Stomach (tissue), 8 donors: ENCODE measurements at regions not wholly inside any gene's neighbourhood (a gene's known extent, or its start where the extent isn't known, plus 50 kb on each side); places are given as distances from the start of the nearest gene placed in this dataset.

Experiments used
- DNase-seq, 2 donors: peaks; one replicate each; pipeline versions ENCODE4 v3.0.0 to v3.0.0-alpha.2; 2013 to 2019
- H3K27ac ChIP-seq, 5 donors: fragments of 200-600 bp in 4 of 5; sonication (generic) in 4 of 5; one replicate each; pipeline ENCODE4 v1.5.1; 2013 to 2019; ENCODE audit warnings: mild to moderate bottlenecking in 1 of 5, moderate library complexity in 1 of 5
- H3K27me3 ChIP-seq, 3 donors: fragments of 200-600 bp; sonication (generic); one replicate each; pipeline ENCODE4 v1.5.1; 2017 to 2019; ENCODE audit warnings: mixed run types in 1 of 3
- H3K36me3 ChIP-seq, 4 donors: fragments of 200-600 bp; sonication (generic); 1 replicate in 3 of 4; 2 replicates in 1 of 4; pipeline ENCODE4 v1.5.1; 2016 to 2019
- H3K4me1 ChIP-seq, 4 donors: fragments of 200-600 bp; sonication (generic); one replicate each; pipeline ENCODE4 v1.5.1; 2016 to 2019
- H3K4me3 ChIP-seq, 4 donors: fragments of 200-600 bp; sonication (generic) in 3 of 4; one replicate each; pipeline ENCODE4 v1.5.1; 2016 to 2019; ENCODE audit warnings: mild to moderate bottlenecking in 1 of 4
- H3K9me3 ChIP-seq, 4 donors: fragments of 200-600 bp; sonication (generic); one replicate each; pipeline ENCODE4 v1.5.1; 2016 to 2019
- EP300 ChIP-seq: sonication (generic); formaldehyde crosslinking; IDR thresholded peaks from one replicate; pipeline ENCODE4 v1.6.1; 2017; ENCODE audit warnings: antibody characterized with exemption
- POLR2A ChIP-seq, 4 donors: fragments of 450-650 bp; IDR thresholded peaks; one replicate each; pipeline ENCODE4 v1.6.1; 2016; ENCODE audit warnings: antibody characterized with exemption in 4 of 4, control low read depth in 2 of 4, mild to moderate bottlenecking in 1 of 4, moderate library complexity in 1 of 4
- POLR2AphosphoS5 ChIP-seq, 3 donors: sonication (generic); formaldehyde crosslinking; IDR thresholded peaks; one replicate each; pipeline ENCODE4 v1.6.1; 2016; ENCODE audit warnings: antibody characterized with exemption in 3 of 3
- WGBS, 5 donors: extraction: QIAGEN DNeasy Blood & Tissue Kit in 3 of 5; methylation state at CpG; one replicate each; pipeline versions ENCODE4 v1.1.5 to v1.1.7; 2013 to 2018; 5-methylcytosine and 5-hydroxymethylcytosine counted together
- intact Hi-C: fragments of 100-400 bp; cut with DNase I; formaldehyde crosslinking; loops from one replicate; pipeline ENCODE4 v1.15.1; 2023; ENCODE audit warnings: low total_unique reads
- TF ChIP-seq, protein P1 (sequence below), 7 experiments: fragments of 450-650 bp in 4 of 7; fragments of 200-600 bp in 3 of 7; sonication (generic) in 3 of 7; IDR thresholded peaks; one replicate each; pipeline ENCODE4 v1.5.1; 2016 to 2019; ENCODE audit warnings: antibody characterized with exemption in 7 of 7, control low read depth in 2 of 7, mild to moderate bottlenecking in 1 of 7
- donor health status: healthy with polysubstance abuse.
- donor health status: Bipolar disorder and iron deficiency.
- donor health status: healthy.

DNA sequence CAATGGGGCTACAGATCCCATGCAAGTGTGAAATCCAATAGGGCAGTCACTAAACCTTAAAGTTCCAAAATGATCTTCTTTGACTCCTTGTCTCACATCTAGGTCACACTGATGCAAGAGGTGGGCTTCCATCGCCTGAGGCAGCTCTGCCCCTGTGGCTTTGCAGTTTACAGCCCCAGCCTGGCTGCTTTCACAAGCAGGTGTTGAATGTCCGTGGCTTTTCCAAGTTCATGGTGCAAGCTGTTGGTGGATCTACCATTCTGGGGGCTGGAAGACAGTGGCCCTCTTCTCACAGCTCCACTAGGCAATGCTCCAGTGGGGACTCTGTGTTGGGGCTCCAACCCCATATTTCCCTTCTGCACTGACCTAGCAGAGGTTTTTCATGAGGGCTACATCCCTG is 68.5 kb upstream of the PRR20G start:
- H3K9me3 ChIP-seq, result peaks cover 3 to 18% (median 15%) of the 10 kb centered on the region in 4 donors
- no peak overlapping the region for H3K27ac ChIP-seq
- DNase-seq, result no peak
- H3K4me3 ChIP-seq, result no peak overlapping the region
- intact Hi-C loops, result no loop called here
- 63 to 93% (median 80%) methylated on average over 2 of the region's 2 CpGs for WGBS, 5 donors
- H3K27me3 ChIP-seq, result no peaks in the 10 kb centered on the region
- no peaks in the 10 kb centered on the region for H3K4me1 ChIP-seq
- no peak for TF ChIP-seq EP300
- TF ChIP-seq, protein P1, sequence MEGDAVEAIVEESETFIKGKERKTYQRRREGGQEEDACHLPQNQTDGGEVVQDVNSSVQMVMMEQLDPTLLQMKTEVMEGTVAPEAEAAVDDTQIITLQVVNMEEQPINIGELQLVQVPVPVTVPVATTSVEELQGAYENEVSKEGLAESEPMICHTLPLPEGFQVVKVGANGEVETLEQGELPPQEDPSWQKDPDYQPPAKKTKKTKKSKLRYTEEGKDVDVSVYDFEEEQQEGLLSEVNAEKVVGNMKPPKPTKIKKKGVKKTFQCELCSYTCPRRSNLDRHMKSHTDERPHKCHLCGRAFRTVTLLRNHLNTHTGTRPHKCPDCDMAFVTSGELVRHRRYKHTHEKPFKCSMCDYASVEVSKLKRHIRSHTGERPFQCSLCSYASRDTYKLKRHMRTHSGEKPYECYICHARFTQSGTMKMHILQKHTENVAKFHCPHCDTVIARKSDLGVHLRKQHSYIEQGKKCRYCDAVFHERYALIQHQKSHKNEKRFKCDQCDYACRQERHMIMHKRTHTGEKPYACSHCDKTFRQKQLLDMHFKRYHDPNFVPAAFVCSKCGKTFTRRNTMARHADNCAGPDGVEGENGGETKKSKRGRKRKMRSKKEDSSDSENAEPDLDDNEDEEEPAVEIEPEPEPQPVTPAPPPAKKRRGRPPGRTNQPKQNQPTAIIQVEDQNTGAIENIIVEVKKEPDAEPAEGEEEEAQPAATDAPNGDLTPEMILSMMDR (IDR thresholded peaks at IDR 0.05), result no peak
- H3K36me3 ChIP-seq, result no peaks in the 10 kb centered on the region

DNA sequence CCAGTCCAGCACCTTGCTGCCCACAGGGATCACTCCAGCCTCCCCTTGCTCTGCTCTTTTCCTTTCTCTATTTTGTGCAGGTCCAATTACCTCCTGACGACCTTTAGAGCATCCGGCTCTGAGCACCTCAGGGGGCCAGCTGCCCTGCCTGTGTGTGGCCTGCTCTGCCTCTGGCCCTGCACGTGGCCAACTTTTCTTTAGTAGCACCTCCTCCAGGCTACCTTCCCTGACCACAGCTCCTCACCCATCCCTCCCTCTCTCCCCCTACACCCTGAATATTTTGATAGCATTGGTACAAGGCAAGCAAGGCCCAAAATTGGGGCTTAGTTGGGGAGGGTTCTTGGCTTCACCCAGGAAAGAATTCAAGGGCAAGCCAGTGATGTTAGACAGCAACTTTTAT is 66.9 kb upstream of the PRR20G start:
- intact Hi-C loops, result no loop called here
- TF ChIP-seq, protein P1 (IDR thresholded peaks at IDR 0.05), result no peak
- TF ChIP-seq POLR2A (IDR thresholded peaks at IDR 0.05), result no peak
- TF ChIP-seq EP300, result no peak
- no peak for TF ChIP-seq POLR2AphosphoS5 (IDR thresholded peaks at IDR 0.05)
- no peak for DNase-seq
- Histone ChIP-seq H3K27ac (no peak overlapping the region), H3K9me3 (peaks cover 3 to 18% (median 15%) of the 10 kb centered on the region in 4 donors), H3K4me3 (no peak overlapping the region), H3K4me1 (no peaks in the 10 kb centered on the region), H3K27me3 (peaks cover 0 to 15% (median 9%) of the 10 kb centered on the region in 3 donors), H3K36me3 (no peaks in the 10 kb centered on the region)
- 64 to 79% (median 74%) methylated on average over 3 of the region's 3 CpGs for WGBS, 5 donors

DNA sequence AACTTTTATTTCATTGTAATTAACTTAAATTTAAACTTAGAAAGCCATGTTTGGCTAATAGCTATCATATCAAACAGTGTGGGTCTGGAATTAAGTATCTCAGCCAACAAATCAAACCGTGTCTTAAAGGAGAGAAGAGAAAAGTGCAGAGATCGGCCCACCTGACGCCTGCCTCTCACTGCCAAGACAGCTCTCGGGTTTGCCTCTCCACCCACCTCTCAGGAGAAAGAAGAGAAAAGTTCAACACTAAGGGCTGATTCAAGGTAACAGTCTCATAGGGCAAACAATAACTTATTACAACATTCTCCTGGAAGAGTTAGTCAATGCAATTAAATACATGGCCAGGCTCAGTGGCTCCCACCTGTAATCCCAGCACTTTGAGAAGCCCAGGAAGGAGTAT is 64.8 kb upstream of the PRR20G start:
- Histone ChIP-seq H3K27me3 (peaks cover 0 to 24% (median 9%) of the 10 kb centered on the region in 3 donors), H3K9me3 (peaks cover 3 to 18% (median 15%) of the 10 kb centered on the region in 4 donors), H3K36me3 (no peaks in the 10 kb centered on the region), H3K4me1 (no peaks in the 10 kb centered on the region), H3K4me3 (no peak overlapping the region), H3K27ac (no peak overlapping the region)
- TF ChIP-seq, protein P1 (IDR thresholded peaks at IDR 0.05), result no peak
- TF ChIP-seq POLR2A (IDR thresholded peaks at IDR 0.05), result no peak
- TF ChIP-seq EP300, result no peak
- no peak for TF ChIP-seq POLR2AphosphoS5 (IDR thresholded peaks at IDR 0.05)
- intact Hi-C loops, result no loop called here
- no peak for DNase-seq
- WGBS, 5 donors, result 64 to 75% (median 68%) methylated on average over 4 of the region's 4 CpGs

DNA sequence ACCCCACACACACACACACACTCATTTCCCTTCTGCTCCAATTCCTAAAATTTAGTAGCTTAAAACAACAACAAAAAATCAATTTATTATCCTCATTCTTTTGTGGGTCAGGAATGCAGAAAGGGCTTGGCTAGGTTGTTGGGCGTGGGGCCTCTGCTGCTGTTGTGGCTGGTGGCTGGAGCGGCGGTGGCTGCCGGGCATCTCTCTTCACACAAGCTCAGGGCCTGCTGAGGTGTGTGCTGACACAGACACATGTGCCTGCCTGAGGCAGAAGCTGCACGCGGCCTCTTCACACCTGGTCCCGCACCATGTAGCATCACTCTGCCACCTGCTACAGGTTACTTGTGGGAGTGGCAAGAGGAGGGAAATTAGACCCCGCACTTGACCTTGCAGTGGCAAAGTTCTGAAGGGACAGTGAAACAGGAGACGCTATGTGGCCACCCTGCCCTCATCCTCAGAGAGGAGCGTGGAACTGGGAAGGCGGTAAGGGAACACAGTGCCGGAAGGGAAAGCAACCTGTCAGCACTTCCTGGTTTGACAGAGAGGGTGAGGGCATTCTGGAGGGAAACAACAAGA is 64.0 kb upstream of the PRR20G start:
- H3K4me1 ChIP-seq, result no peaks in the 10 kb centered on the region
- no peaks in the 10 kb centered on the region for H3K36me3 ChIP-seq
- TF ChIP-seq POLR2AphosphoS5 (IDR thresholded peaks at IDR 0.05) (no peak), EP300 (no peak), POLR2A (IDR thresholded peaks at IDR 0.05) (no peak)
- TF ChIP-seq, protein P1 (IDR thresholded peaks at IDR 0.05), result no peak
- WGBS, 5 donors, result 64 to 70% (median 68%) methylated on average over 12 of the region's 12 CpGs
- intact Hi-C loops, result no loop called here
- no peak for DNase-seq
- no peak overlapping the region for H3K4me3 ChIP-seq
- no peak overlapping the region for H3K27ac ChIP-seq
- H3K27me3 ChIP-seq, result peaks cover 0 to 24% (median 9%) of the 10 kb centered on the region in 3 donors
- peaks cover 3 to 16% (median 9%) of the 10 kb centered on the region in 4 donors for H3K9me3 ChIP-seq
